ENCODE measurements at regions not wholly inside any gene's neighbourhood (a gene's known extent, or its start where the extent isn't known, plus 50 kb on each side); places are given as distances from the start of the nearest gene placed in this dataset.

DNA sequence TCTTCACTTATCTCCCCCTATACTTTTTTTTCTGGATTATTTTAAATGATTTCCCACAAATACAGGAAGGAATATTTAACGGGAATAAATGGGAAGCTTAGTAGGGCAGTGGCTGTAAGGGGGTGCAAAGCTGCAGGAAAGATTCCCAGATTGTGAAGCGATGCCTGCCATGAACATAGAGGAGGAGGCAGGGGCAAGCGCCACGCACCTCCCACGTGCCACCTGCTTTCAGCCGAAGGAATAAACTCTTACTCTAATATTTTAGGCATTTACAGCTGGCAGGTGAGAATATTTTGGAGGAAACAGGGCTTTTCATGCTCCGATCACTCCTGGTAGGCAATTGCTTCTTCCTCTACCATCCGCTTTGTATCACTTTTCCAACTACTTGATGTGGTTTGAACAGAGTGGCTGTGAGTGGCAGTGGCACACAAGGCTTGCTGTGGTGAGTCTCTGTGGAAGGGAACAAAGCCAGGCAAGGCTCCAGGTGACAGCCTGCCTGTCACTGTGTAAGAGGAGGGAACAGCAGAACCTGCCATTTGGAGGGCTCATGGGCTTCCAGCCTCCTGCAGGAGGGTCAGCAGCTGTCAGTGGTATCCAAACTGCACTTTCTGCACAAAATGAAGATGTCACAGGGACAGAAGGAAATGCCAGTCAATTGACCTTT lies 54.5 kb upstream of the PLET1 start:
- FAIRE-seq, result no peak
- ATAC-seq, result no peak
- no peaks in the 10 kb centered on the region for H3K79me2 ChIP-seq (ENCODE audit: insufficient read depth, low read length)
- in situ Hi-C loops (cut with HindIII; ENCODE audit: extremely low pct_ligation_motif_present, low pct_unique_long_range_greater_than_20kb) (no loop called here), intact Hi-C loops (cut with micrococcal nuclease; ENCODE audit: unreplicated experiment) (no loop called here)
- TF ChIP-seq ZFAT (CRISPR knock-in tag; conservative IDR thresholded peaks at IDR 0.05), result no peak
- no peak for TF ChIP-seq ZNF232 (CRISPR knock-in tag; IDR thresholded peaks at IDR 0.05; ENCODE audit: borderline replicate concordance)
- no peak for TF ChIP-seq KLF13 (CRISPR knock-in tag; IDR thresholded peaks at IDR 0.05)
- no peak for TF ChIP-seq REL (CRISPR knock-in tag; conservative IDR thresholded peaks at IDR 0.05)
- H3K4me2 ChIP-seq (ENCODE audit: low read depth, low read length), result no peak overlapping the region
- ChIA-PET POLR2A (no interaction called here), CTCF (ENCODE audit: low intra/inter-chr PET ratio, low total read pairs) (no interaction called here)
- no peaks in the 10 kb centered on the region for H3K4me1 ChIP-seq (ENCODE audit: insufficient read depth, low read length)
- no peak for DNase-seq (ENCODE audit: low spot score)
- no peaks in the 10 kb centered on the region for H3K27me3 ChIP-seq (ENCODE audit: control insufficient read depth in 1 of 2, insufficient read depth in 2 of 2, low read length in 2 of 2)
- H3K36me3 ChIP-seq (replicated peaks in 1 of 2; ENCODE audit: control insufficient read depth in 1 of 2, insufficient read depth in 2 of 2, low read length in 2 of 2), result no peaks in the 10 kb centered on the region
- H2AFZ ChIP-seq (ENCODE audit: low read length), result no peak overlapping the region
- no peak overlapping the region for H3K9ac ChIP-seq (ENCODE audit: insufficient read depth, low read depth, low read length)
- no peak overlapping the region for H3K27ac ChIP-seq (ENCODE audit: extremely low read length, insufficient read depth, low read length)
- H3K9me3 ChIP-seq (ENCODE audit: low read length), result no peaks in the 10 kb centered on the region
- 66% methylated on average over 8 of the region's 8 CpGs for WGBS (ENCODE audit: low lambda C conversion rate)
- no peaks in the 10 kb centered on the region for H4K20me1 ChIP-seq (ENCODE audit: insufficient read depth, low read length)
- H3K4me3 ChIP-seq (replicated peaks in 1 of 3; ENCODE audit: insufficient read depth in 1 of 3, low read depth in 2 of 3, low read length in 3 of 3), result no peak overlapping the region
- BruUV-seq (replicated peaks), result no TSS peak

DNA sequence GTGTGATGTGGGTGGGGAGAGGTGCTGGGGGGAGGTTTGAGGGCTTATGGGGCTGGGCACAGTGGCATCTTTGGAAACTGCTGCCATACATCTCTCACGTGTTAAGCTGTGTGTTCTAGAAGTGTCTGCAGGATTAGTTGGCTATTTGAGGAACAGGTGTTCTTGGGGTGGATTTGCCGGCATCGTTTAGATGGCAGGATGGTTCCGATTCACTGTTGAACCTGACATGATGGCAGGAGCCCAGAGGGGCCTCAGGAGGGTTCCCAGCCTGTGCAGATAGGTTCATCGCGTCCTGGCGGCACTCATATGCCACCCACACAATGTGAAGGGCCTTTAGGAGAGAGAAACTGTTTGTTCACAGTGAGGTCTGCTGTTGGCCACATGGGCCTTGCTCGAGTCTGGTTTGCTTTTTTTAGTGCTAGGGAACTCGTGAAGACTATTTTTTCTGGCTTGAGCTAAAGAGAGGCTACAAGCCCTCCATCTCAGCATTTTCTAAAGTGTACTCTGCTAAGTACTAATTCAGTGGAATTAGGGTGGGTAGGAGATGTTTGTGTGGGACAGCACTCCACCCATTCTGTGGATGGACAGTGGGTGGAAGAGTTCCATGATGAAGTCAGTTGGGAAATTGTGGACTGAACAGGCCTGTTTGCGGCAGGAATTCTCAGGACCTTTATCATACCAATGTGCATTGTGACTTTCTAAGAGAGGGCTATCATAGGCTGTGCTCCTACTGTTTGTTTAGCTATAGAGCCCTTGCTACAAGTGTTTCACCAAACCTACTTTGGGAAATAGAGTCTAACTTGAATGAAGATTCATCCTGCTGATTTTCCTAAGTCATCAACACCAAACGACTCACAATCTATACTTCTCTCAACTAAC lies 55.4 kb upstream of the PLET1 start:
- H3K9me3 ChIP-seq (ENCODE audit: low read length), result no peaks in the 10 kb centered on the region
- 53% methylated on average over 11 of the region's 11 CpGs for WGBS (ENCODE audit: low lambda C conversion rate)
- ATAC-seq (no peak), FAIRE-seq (no peak), DNase-seq (ENCODE audit: low spot score) (no peak)
- H3K79me2 ChIP-seq (ENCODE audit: insufficient read depth, low read length), result no peaks in the 10 kb centered on the region
- no peak overlapping the region for H3K27ac ChIP-seq (ENCODE audit: extremely low read length, insufficient read depth, low read length)
- no peak overlapping the region for H3K4me2 ChIP-seq (ENCODE audit: low read depth, low read length)
- ChIA-PET POLR2A (no interaction called here), CTCF (ENCODE audit: low intra/inter-chr PET ratio, low total read pairs) (no interaction called here)
- in situ Hi-C loops (cut with HindIII; ENCODE audit: extremely low pct_ligation_motif_present, low pct_unique_long_range_greater_than_20kb), result no loop called here
- no peaks in the 10 kb centered on the region for H3K4me1 ChIP-seq (ENCODE audit: insufficient read depth, low read length)
- H2AFZ ChIP-seq (ENCODE audit: low read length), result no peak overlapping the region
- no peak overlapping the region for H3K9ac ChIP-seq (ENCODE audit: insufficient read depth, low read depth, low read length)
- BruUV-seq (replicated peaks), result no TSS peak
- no peak overlapping the region for H3K4me3 ChIP-seq (replicated peaks in 1 of 3; ENCODE audit: insufficient read depth in 1 of 3, low read depth in 2 of 3, low read length in 3 of 3)
- intact Hi-C loops (cut with micrococcal nuclease; ENCODE audit: unreplicated experiment), result no loop called here
- no peaks in the 10 kb centered on the region for H3K27me3 ChIP-seq (ENCODE audit: control insufficient read depth in 1 of 2, insufficient read depth in 2 of 2, low read length in 2 of 2)
- no peaks in the 10 kb centered on the region for H4K20me1 ChIP-seq (ENCODE audit: insufficient read depth, low read length)
- no peaks in the 10 kb centered on the region for H3K36me3 ChIP-seq (replicated peaks in 1 of 2; ENCODE audit: control insufficient read depth in 1 of 2, insufficient read depth in 2 of 2, low read length in 2 of 2)
- TF ChIP-seq FUBP1 (CRISPR knock-in tag; IDR thresholded peaks at IDR 0.05; ENCODE audit: borderline replicate concordance), result no peak
- no peak for TF ChIP-seq ZNF792 (CRISPR knock-in tag; IDR thresholded peaks at IDR 0.05)
- TF ChIP-seq ZNF816 (CRISPR knock-in tag; IDR thresholded peaks at IDR 0.05; ENCODE audit: borderline replicate concordance), result no peak
- no peak for TF ChIP-seq ZNF329 (CRISPR knock-in tag; IDR thresholded peaks at IDR 0.05; ENCODE audit: low read depth)
- TF ChIP-seq, protein P1, sequence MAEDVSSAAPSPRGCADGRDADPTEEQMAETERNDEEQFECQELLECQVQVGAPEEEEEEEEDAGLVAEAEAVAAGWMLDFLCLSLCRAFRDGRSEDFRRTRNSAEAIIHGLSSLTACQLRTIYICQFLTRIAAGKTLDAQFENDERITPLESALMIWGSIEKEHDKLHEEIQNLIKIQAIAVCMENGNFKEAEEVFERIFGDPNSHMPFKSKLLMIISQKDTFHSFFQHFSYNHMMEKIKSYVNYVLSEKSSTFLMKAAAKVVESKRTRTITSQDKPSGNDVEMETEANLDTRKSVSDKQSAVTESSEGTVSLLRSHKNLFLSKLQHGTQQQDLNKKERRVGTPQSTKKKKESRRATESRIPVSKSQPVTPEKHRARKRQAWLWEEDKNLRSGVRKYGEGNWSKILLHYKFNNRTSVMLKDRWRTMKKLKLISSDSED (CRISPR knock-in tag; IDR thresholded peaks at IDR 0.05), result no peak
- no peak for TF ChIP-seq DMAP1 (CRISPR knock-in tag; IDR thresholded peaks at IDR 0.05)
- no peak for TF ChIP-seq TCF7 (IDR thresholded peaks at IDR 0.05; ENCODE audit: low read depth)
- no peak for TF ChIP-seq IRX3 (CRISPR knock-in tag; IDR thresholded peaks at IDR 0.05; ENCODE audit: borderline replicate concordance, low read depth)
- TF ChIP-seq ZBTB39 (CRISPR knock-in tag; IDR thresholded peaks at IDR 0.05), result no peak

Data from HepG2 (cell line).